HG03196 (cell line): ENCODE measurements at regions not wholly inside any gene's neighbourhood (a gene's known extent, or its start where the extent isn't known, plus 50 kb on each side); places are given as distances from the start of the nearest gene placed in this dataset.
"Not testable (repeated sequence)": the region's sequence is repeated elsewhere in the genome, so short reads cannot be mapped to it uniquely, and the experiment has no call there.

ENCODE experiments used
- ATAC-seq: cut with Tn5 transposase; IDR thresholded peaks from one replicate; pipeline ENCODE4 v1.9.1; 2021; ENCODE audit not compliant: unreplicated experiment

- ATAC-seq: not testable (repeated sequence)
Observed at GRCh38 chr1:173394813-173395212, 82.3 kb upstream of the PRDX6 start.

- ATAC-seq: no peak
Observed at GRCh38 chr1:173395762-173396161, 81.4 kb upstream of the PRDX6 start.

GRCh38 chr1:173400387-173400995, 76.6 kb upstream of the PRDX6 start:
- no peak for ATAC-seq

GRCh38 chr1:173403996-173404395, 73.1 kb upstream of the PRDX6 start:
- no peak for ATAC-seq

- ATAC-seq: no peak
Observed at GRCh38 chr1:173405281-173405680, 71.9 kb upstream of the PRDX6 start.

- no peak for ATAC-seq
Observed at GRCh38 chr1:173405834-173406233, 71.3 kb upstream of the PRDX6 start.

GRCh38 chr1:173406783-173407230, 70.3 kb upstream of the PRDX6 start:
- ATAC-seq: no peak

GRCh38 chr1:173407846-173408245, 69.3 kb upstream of the PRDX6 start:
- no peak for ATAC-seq

GRCh38 chr1:173408886-173409285, 68.2 kb upstream of the PRDX6 start:
- no peak for ATAC-seq

- no peak for ATAC-seq
Observed at GRCh38 chr1:173409613-173410012, 67.5 kb upstream of the PRDX6 start.

- ATAC-seq: peak; percentile 2
Observed at GRCh38 chr1:173410133-173410793, 66.9 kb upstream of the PRDX6 start.

- ATAC-seq: peak; percentile 54
Observed at GRCh38 chr1:173410794-173411236, 66.3 kb upstream of the PRDX6 start.

- no peak for ATAC-seq
Observed at GRCh38 chr1:173411835-173412742, 65.0 kb upstream of the PRDX6 start.

- no peak for ATAC-seq
Observed at GRCh38 chr1:173413271-173413707, 63.8 kb upstream of the PRDX6 start.

GRCh38 chr1:173414136-173414535, 63.0 kb upstream of the PRDX6 start:
- ATAC-seq: peak; percentile 28

GRCh38 chr1:173414539-173415226, 62.5 kb upstream of the PRDX6 start:
- ATAC-seq: no peak

GRCh38 chr1:173415490-173415889, 61.6 kb upstream of the PRDX6 start:
- peak; percentile 29 for ATAC-seq

GRCh38 chr1:173415905-173416450, 61.2 kb upstream of the PRDX6 start:
- ATAC-seq: no peak

- ATAC-seq: no peak
Observed at GRCh38 chr1:173417563-173417962, 59.6 kb upstream of the PRDX6 start.

- ATAC-seq: peak; percentile 33
Observed at GRCh38 chr1:173418107-173418985, 58.8 kb upstream of the PRDX6 start.
